ENCODE measurements at regions not wholly inside any gene's neighbourhood (a gene's known extent, or its start where the extent isn't known, plus 50 kb on each side); places are given as distances from the start of the nearest gene placed in this dataset.

GRCh38 chr3:161567577-161568361 lies 71.2 kb downstream of the OTOL1 start:
- TF ChIP-seq CTCF (conservative IDR thresholded peaks at IDR 0.05; ENCODE audit: low read depth, low read length) (no peak), EZH2 (IDR thresholded peaks at IDR 0.05; ENCODE audit: borderline replicate concordance, low read depth, low read length, poor library complexity, severe bottlenecking) (no peak)

All from A673 (cell line).